ENCODE measurements at regions not wholly inside any gene's neighbourhood (a gene's known extent, or its start where the extent isn't known, plus 50 kb on each side); places are given as distances from the start of the nearest gene placed in this dataset.

DNA sequence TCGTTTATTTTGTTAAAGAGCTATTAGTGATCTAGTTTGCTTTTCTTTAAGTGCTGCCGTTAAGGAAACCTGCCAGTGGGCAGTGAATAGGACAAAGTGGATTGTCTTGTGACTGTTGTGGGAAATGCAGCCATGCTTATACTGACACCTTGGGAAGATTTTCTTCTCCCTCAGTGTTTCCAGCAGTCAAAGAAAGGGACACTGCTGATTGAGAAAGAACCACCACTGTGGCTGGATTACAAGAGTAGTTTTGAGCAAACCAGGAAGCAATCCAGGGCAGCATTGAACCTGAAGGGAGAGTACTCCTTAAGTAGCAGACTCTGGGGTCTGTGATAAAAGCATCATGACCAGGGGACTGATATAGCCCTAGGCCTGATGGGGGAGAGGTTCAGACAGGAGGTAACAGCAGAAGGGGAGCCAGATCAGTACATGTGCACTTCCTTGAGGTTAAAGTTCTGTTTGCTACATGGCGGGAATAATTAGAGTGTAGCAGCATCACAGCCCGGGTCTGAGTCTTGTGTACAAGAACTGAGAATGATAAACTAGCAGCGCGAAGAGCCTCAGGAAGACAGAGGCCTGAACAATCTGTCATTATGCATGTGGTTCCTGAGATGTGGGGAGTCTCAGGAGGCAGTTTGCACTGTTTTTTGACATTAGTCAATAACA lies 167.8 kb downstream of the C11orf91 start:
- no peak overlapping the region for H4K91ac ChIP-seq (ENCODE audit: low read length)

GRCh38 chr11:33532257-33532656 lies 168.4 kb downstream of the C11orf91 start:
- H2BK120ac ChIP-seq (ENCODE audit: low read depth, low read length): no peak overlapping the region
- peaks cover 6% of the 10 kb centered on the region for H3K9me3 ChIP-seq (ENCODE audit: control insufficient read depth, low read length)
- H2BK5ac ChIP-seq (ENCODE audit: low read depth, low read length, poor library complexity, severe bottlenecking): no peak overlapping the region
- no peak overlapping the region for H4K91ac ChIP-seq (ENCODE audit: low read length)
- no peak overlapping the region for H2AK5ac ChIP-seq (ENCODE audit: low read length, severe bottlenecking)
- no peak overlapping the region for H3K14ac ChIP-seq (ENCODE audit: low read length in 2 of 2)
- peak overlapping the region; percentile 59 for H3K9ac ChIP-seq (ENCODE audit: low read length)
- no peak for DNase-seq
- no peak overlapping the region for H3K23ac ChIP-seq (ENCODE audit: low read length in 2 of 2)
- no peak overlapping the region for H3K18ac ChIP-seq (ENCODE audit: low read depth in 1 of 2, low read length in 2 of 2)
- no peaks in the 10 kb centered on the region for H3K36me3 ChIP-seq (ENCODE audit: control insufficient read depth in 1 of 2, insufficient read depth in 2 of 2, low read depth in 1 of 2, low read length in 2 of 2)
- no peak overlapping the region for H2BK15ac ChIP-seq (ENCODE audit: low read depth, poor library complexity, severe bottlenecking)
- H3K27ac ChIP-seq (ENCODE audit: low read length, poor library complexity, severe bottlenecking): no peak overlapping the region
- WGBS: no CpG with 5 or more reads among the region's 3 CpGs
- H3K4me1 ChIP-seq (ENCODE audit: control insufficient read depth, insufficient read depth, low read depth, low read length): peaks cover 5% of the 10 kb centered on the region
- no peak overlapping the region for H4K8ac ChIP-seq (ENCODE audit: low read length)
- H3K4me2 ChIP-seq (ENCODE audit: low read length, poor library complexity, severe bottlenecking): no peak overlapping the region
- no peak overlapping the region for H3K4me3 ChIP-seq (ENCODE audit: insufficient read depth in 1 of 2, low read depth in 1 of 2, low read length in 2 of 2)
- peaks cover 8% of the 10 kb centered on the region for H3K79me1 ChIP-seq (replicated peaks; ENCODE audit: low read length, poor library complexity, severe bottlenecking)
- no peak overlapping the region for H3K4ac ChIP-seq (ENCODE audit: low read depth in 1 of 2, low read length in 2 of 2)
- no peak overlapping the region for H2BK12ac ChIP-seq (ENCODE audit: low read length in 2 of 2)
- H2AFZ ChIP-seq (ENCODE audit: low read depth, low read length): no peak overlapping the region
- no peaks in the 10 kb centered on the region for H3K27me3 ChIP-seq (ENCODE audit: control insufficient read depth in 1 of 2, insufficient read depth in 1 of 2, low read length in 2 of 2)

More for the DNA sequence above, 167.8 kb downstream of the C11orf91 start:
- H3K4me3 ChIP-seq (ENCODE audit: insufficient read depth in 1 of 2, low read depth in 1 of 2, low read length in 2 of 2): no peak overlapping the region
- H3K4ac ChIP-seq (ENCODE audit: low read depth in 1 of 2, low read length in 2 of 2): no peak overlapping the region
- no peak overlapping the region for H3K4me2 ChIP-seq (ENCODE audit: low read length, poor library complexity, severe bottlenecking)
- no peak overlapping the region for H4K8ac ChIP-seq (ENCODE audit: low read length)
- H3K14ac ChIP-seq (ENCODE audit: low read length in 2 of 2): no peak overlapping the region
- H3K23ac ChIP-seq (ENCODE audit: low read length in 2 of 2): no peak overlapping the region
- no peak overlapping the region for H3K27ac ChIP-seq (ENCODE audit: low read length, poor library complexity, severe bottlenecking)
- no peak overlapping the region for H2AFZ ChIP-seq (ENCODE audit: low read depth, low read length)
- H2BK120ac ChIP-seq (ENCODE audit: low read depth, low read length): no peak overlapping the region
- no peak overlapping the region for H2BK15ac ChIP-seq (ENCODE audit: low read depth, poor library complexity, severe bottlenecking)
- peak; percentile 10 for DNase-seq
- no peaks in the 10 kb centered on the region for H3K27me3 ChIP-seq (ENCODE audit: control insufficient read depth in 1 of 2, insufficient read depth in 1 of 2, low read length in 2 of 2)
- H3K4me1 ChIP-seq (ENCODE audit: control insufficient read depth, insufficient read depth, low read depth, low read length): peaks cover 5% of the 10 kb centered on the region
- H3K18ac ChIP-seq (ENCODE audit: low read depth in 1 of 2, low read length in 2 of 2): peak overlapping the region in 1 of 2 experiments; percentile 67
- H3K9me3 ChIP-seq (ENCODE audit: control insufficient read depth, low read length): peaks cover 6% of the 10 kb centered on the region
- no peaks in the 10 kb centered on the region for H3K36me3 ChIP-seq (ENCODE audit: control insufficient read depth in 1 of 2, insufficient read depth in 2 of 2, low read depth in 1 of 2, low read length in 2 of 2)
- H2BK12ac ChIP-seq (ENCODE audit: low read length in 2 of 2): no peak overlapping the region
- peak overlapping the region; percentile 59 for H3K9ac ChIP-seq (ENCODE audit: low read length)
- H3K79me1 ChIP-seq (replicated peaks; ENCODE audit: low read length, poor library complexity, severe bottlenecking): peaks cover 8% of the 10 kb centered on the region
- WGBS: 81% methylated on average over 6 of the region's 6 CpGs
- H2AK5ac ChIP-seq (ENCODE audit: low read length, severe bottlenecking): no peak overlapping the region
- H2BK5ac ChIP-seq (ENCODE audit: low read depth, low read length, poor library complexity, severe bottlenecking): no peak overlapping the region

DNA sequence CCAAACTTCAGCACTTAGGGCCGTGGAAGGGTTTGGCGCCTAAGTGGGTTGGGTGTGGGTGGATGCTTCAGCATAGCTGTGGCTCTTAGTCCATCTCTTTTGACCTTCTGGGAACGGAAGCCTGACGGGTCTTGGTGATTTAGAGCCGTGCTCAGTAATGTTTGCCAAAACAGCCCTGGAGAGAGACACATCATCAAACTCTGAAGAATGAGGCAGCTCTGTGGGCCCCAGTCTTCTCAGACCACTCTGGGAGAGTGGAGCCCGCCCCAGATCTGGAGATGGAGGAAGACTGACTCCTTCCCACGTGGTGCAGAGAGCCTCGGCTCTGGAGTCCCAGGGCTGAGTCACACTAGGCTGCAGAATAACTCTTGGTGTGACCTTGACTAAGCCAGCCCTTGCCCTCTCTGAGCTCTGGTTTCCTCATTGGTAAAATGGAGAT lies 168.9 kb downstream of the C11orf91 start:
- Histone ChIP-seq H4K91ac (ENCODE audit: low read length) (no peak overlapping the region), H2AK5ac (ENCODE audit: low read length, severe bottlenecking) (no peak overlapping the region), H2BK120ac (ENCODE audit: low read depth, low read length) (no peak overlapping the region), H3K4me2 (ENCODE audit: low read length, poor library complexity, severe bottlenecking) (no peak overlapping the region), H3K23ac (ENCODE audit: low read length in 2 of 2) (no peak overlapping the region), H3K14ac (ENCODE audit: low read length in 2 of 2) (no peak overlapping the region), H3K9ac (ENCODE audit: low read length) (peak overlapping the region; percentile 84), H3K4me1 (ENCODE audit: control insufficient read depth, insufficient read depth, low read depth, low read length) (peaks cover 5% of the 10 kb centered on the region), H2BK15ac (ENCODE audit: low read depth, poor library complexity, severe bottlenecking) (no peak overlapping the region), H3K18ac (ENCODE audit: low read depth in 1 of 2, low read length in 2 of 2) (no peak overlapping the region), H2BK5ac (ENCODE audit: low read depth, low read length, poor library complexity, severe bottlenecking) (no peak overlapping the region), H3K4me3 (ENCODE audit: insufficient read depth in 1 of 2, low read depth in 1 of 2, low read length in 2 of 2) (peak overlapping the region in 1 of 2 experiments; percentile 57), H4K8ac (ENCODE audit: low read length) (no peak overlapping the region), H3K79me1 (replicated peaks; ENCODE audit: low read length, poor library complexity, severe bottlenecking) (peaks cover 7% of the 10 kb centered on the region), H3K27me3 (ENCODE audit: control insufficient read depth in 1 of 2, insufficient read depth in 1 of 2, low read length in 2 of 2) (no peaks in the 10 kb centered on the region), H3K9me3 (ENCODE audit: control insufficient read depth, low read length) (peaks cover 6% of the 10 kb centered on the region), H3K27ac (ENCODE audit: low read length, poor library complexity, severe bottlenecking) (no peak overlapping the region), H2BK12ac (ENCODE audit: low read length in 2 of 2) (no peak overlapping the region), H2AFZ (ENCODE audit: low read depth, low read length) (no peak overlapping the region), H3K4ac (ENCODE audit: low read depth in 1 of 2, low read length in 2 of 2) (no peak overlapping the region), H3K36me3 (ENCODE audit: control insufficient read depth in 1 of 2, insufficient read depth in 2 of 2, low read depth in 1 of 2, low read length in 2 of 2) (no peaks in the 10 kb centered on the region)
- DNase-seq: peak; percentile 71
- 54% methylated on average over 8 of the region's 8 CpGs for WGBS

- Histone ChIP-seq H3K9ac (ENCODE audit: low read length) (peak overlapping the region; percentile 84), H2BK120ac (ENCODE audit: low read depth, low read length) (no peak overlapping the region), H2BK15ac (ENCODE audit: low read depth, poor library complexity, severe bottlenecking) (no peak overlapping the region), H4K91ac (ENCODE audit: low read length) (no peak overlapping the region), H3K27me3 (ENCODE audit: control insufficient read depth in 1 of 2, insufficient read depth in 1 of 2, low read length in 2 of 2) (no peaks in the 10 kb centered on the region), H2AFZ (ENCODE audit: low read depth, low read length) (no peak overlapping the region), H3K79me1 (replicated peaks; ENCODE audit: low read length, poor library complexity, severe bottlenecking) (peaks cover 4% of the 10 kb centered on the region), H3K4ac (ENCODE audit: low read depth in 1 of 2, low read length in 2 of 2) (no peak overlapping the region), H3K18ac (ENCODE audit: low read depth in 1 of 2, low read length in 2 of 2) (no peak overlapping the region), H3K4me3 (ENCODE audit: insufficient read depth in 1 of 2, low read depth in 1 of 2, low read length in 2 of 2) (peak overlapping the region in 1 of 2 experiments; percentile 57), H4K8ac (ENCODE audit: low read length) (no peak overlapping the region), H3K4me2 (ENCODE audit: low read length, poor library complexity, severe bottlenecking) (no peak overlapping the region), H3K23ac (ENCODE audit: low read length in 2 of 2) (no peak overlapping the region), H2BK5ac (ENCODE audit: low read depth, low read length, poor library complexity, severe bottlenecking) (no peak overlapping the region), H3K9me3 (ENCODE audit: control insufficient read depth, low read length) (peaks cover 6% of the 10 kb centered on the region), H3K36me3 (ENCODE audit: control insufficient read depth in 1 of 2, insufficient read depth in 2 of 2, low read depth in 1 of 2, low read length in 2 of 2) (peaks cover 0 to 5% of the 10 kb centered on the region in 2 experiments), H2AK5ac (ENCODE audit: low read length, severe bottlenecking) (no peak overlapping the region), H3K27ac (ENCODE audit: low read length, poor library complexity, severe bottlenecking) (no peak overlapping the region), H3K4me1 (ENCODE audit: control insufficient read depth, insufficient read depth, low read depth, low read length) (peaks cover 5% of the 10 kb centered on the region), H3K14ac (ENCODE audit: low read length in 2 of 2) (no peak overlapping the region), H2BK12ac (ENCODE audit: low read length in 2 of 2) (no peak overlapping the region)
- WGBS: 91% methylated on average over 3 of the region's 5 CpGs
- peak; percentile 30 for DNase-seq
Measured at GRCh38 chr11:33530815-33531214, 169.8 kb downstream of the C11orf91 start.
